Aorta (tissue), 5 donors: ENCODE measurements at regions not wholly inside any gene's neighbourhood (a gene's known extent, or its start where the extent isn't known, plus 50 kb on each side); places are given as distances from the start of the nearest gene placed in this dataset.

ENCODE experiments used
- ATAC-seq: fragments of 200-7000 bp; cut with Tn5 transposase; one replicate; pipeline ENCODE4 v1.9.1; 2022; ENCODE audit warnings: moderate library complexity; ENCODE audit not compliant: low FRiP score
- DNase-seq, 2 donors: peaks; one replicate each; pipeline ENCODE4 v3.0.0-alpha.2; 2020
- H3K27ac ChIP-seq, 2 donors: one replicate each; pipeline ENCODE4 v1.5.1; 2013; ENCODE audit warnings: low read length in 2 of 2, mild to moderate bottlenecking in 2 of 2, moderate library complexity in 2 of 2, control low read depth in 1 of 2, inconsistent platforms in 1 of 2, low read depth in 1 of 2
- H3K27me3 ChIP-seq, 2 donors: one replicate each; pipeline ENCODE4 v1.6.1; 2013; ENCODE audit warnings: control low read depth in 1 of 2, low read length in 1 of 2, mild to moderate bottlenecking in 1 of 2, moderate library complexity in 1 of 2; ENCODE audit not compliant: insufficient read depth in 2 of 2, control insufficient read depth in 1 of 2
- H3K36me3 ChIP-seq, 2 donors: one replicate each; pipeline ENCODE4 v1.6.1; 2013; ENCODE audit warnings: control low read depth in 1 of 2, low read length in 1 of 2, mild to moderate bottlenecking in 1 of 2; ENCODE audit not compliant: insufficient read depth in 2 of 2, control insufficient read depth in 1 of 2
- H3K4me1 ChIP-seq, 2 donors: one replicate each; pipeline ENCODE4 v1.6.1; 2013; ENCODE audit warnings: low read length in 2 of 2, control low read depth in 1 of 2, mild to moderate bottlenecking in 1 of 2, moderate library complexity in 1 of 2; ENCODE audit not compliant: insufficient read depth in 2 of 2, control insufficient read depth in 1 of 2
- H3K4me3 ChIP-seq, 2 donors: one replicate each; pipeline ENCODE4 v1.5.1; 2013; ENCODE audit warnings: low read length in 2 of 2, control low read depth in 1 of 2, mild to moderate bottlenecking in 1 of 2
- H3K9me3 ChIP-seq: one replicate; pipeline ENCODE4 v1.6.1; 2013; ENCODE audit warnings: mild to moderate bottlenecking, low read length; ENCODE audit not compliant: control insufficient read depth
- WGBS, 2 donors: extraction: QIAGEN DNeasy Blood & Tissue Kit; methylation state at CpG; one replicate each; pipeline ENCODE4 v1.1.7; 2013; 5-methylcytosine and 5-hydroxymethylcytosine counted together
- intact Hi-C, 2 donors: fragments of 100-400 bp; cut with DNase I; formaldehyde crosslinking; loops; one replicate each; pipeline versions ENCODE4 v1.14.2 to v1.15.0; 2022
- donor health status: healthy with polysubstance abuse.
- donor health status: Bipolar disorder and iron deficiency.
- donor health status: DM: no; HTN: no; CAD: no.
- donor health status: DM: no; HTN: no; CAD: no.
- donor health status: DM: yes; HTN: yes; CAD: no.

DNA sequence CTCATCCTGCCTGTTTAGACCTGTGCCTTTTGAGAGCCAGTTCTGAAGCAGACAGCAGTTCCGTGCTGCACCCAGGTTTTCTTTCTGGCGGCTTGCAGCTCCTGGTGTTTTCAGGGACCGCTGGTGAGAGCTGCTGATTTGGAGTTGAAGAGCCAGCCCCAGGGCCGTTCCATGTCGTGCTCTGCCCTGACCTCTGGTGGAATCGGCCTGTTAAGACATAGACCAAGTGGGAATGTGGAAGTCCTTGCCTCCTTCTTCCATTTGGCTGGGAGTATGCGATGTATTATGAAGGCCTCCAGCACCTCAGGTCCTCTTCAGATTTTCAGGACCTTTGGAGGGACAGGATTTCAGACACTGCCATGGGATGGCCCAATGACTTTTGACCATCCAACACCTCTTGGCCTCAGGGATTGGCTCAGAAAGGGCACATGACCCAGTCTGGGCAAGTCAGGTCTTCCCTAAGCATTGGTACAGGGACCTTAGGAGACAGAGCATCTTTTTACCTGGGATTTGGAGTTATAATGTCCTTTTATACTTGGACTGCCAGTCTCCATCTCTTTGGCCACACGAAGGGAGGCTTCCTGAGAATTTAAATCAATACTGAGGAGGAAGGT, 136.1 kb upstream of the CLINT1 start:
- ATAC-seq (peak; percentile 93), DNase-seq (peak; percentile 72 to 83)
- Histone ChIP-seq H3K36me3 (no peaks in the 10 kb centered on the region), H3K4me1 (no peaks in the 10 kb centered on the region), H3K9me3 (no peaks in the 10 kb centered on the region), H3K4me3 (no peak overlapping the region), H3K27me3 (no peaks in the 10 kb centered on the region), H3K27ac (no peak overlapping the region)
- intact Hi-C loops = loop anchor here (2.0 to 10.0 kb wide), 4 partner anchors 138 to 178 kb away; partner anchors contain the start of gene CLINT1 (in 2 of the 2)
- 17 to 21% methylated on average over 8 of the region's 8 CpGs for WGBS, 2 donors

DNA sequence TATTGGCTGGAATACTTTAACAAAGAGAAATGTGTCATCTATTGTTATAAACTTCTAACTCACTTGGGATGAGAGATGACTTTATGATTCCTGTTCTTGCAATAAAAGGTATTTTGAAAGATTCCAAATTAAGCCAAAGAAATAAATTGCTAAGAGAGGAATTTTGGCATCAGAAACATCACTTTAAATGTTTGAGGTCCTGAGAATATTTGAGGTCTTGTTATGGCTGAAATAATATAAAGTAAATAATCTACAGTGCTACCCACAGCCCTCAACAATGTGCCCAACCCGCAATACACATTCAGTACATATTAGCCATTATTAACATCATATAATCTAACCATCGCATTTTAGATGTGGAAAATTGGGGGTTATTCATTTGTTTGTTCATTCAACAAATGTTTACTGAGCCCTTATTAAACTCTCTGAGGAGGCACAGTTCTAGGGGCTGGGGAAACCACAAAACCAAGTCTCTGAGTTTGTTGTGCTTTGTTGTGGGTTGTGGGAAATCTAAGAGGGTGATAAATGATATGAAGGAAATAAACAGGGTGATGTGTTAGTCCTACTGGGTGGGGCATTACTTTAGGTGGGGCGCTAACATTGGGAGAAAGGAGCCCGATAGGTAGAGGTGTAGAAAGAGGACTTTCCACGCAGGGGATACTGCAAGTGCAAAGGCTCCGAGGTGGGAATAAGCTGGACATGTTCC, 135.2 kb upstream of the CLINT1 start:
- no peak for DNase-seq
- Histone ChIP-seq H3K4me1 (no peaks in the 10 kb centered on the region), H3K36me3 (no peaks in the 10 kb centered on the region), H3K9me3 (no peaks in the 10 kb centered on the region), H3K27me3 (no peaks in the 10 kb centered on the region), H3K4me3 (no peak overlapping the region), H3K27ac (no peak overlapping the region)
- 87% methylated on average over 6 of the region's 6 CpGs for WGBS, 2 donors
- intact Hi-C loops = loop anchor here (2.0 to 10.0 kb wide), 3 partner anchors 137 to 177 kb away; partner anchors contain the start of gene CLINT1 (in 2 of the 2)
- peak; percentile 15 for ATAC-seq

DNA sequence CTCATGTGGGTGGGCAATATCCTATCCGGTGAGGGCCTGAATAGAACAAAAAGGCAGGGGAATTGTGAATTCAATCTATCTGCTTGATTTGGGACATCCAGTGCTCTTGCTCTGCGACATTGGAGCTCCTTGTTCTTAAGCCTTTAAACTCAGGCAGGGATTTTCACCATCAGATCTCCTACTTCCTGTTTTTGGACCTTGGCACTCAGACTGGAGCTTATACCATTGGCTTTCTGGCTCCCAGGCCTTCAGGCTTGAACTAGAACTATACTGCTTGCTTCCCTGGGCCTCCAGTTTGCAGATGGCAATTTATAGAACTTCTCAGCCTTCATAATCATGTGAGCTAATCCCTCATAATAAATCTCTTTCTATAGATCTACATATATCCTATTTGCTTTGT, 134.3 kb upstream of the CLINT1 start:
- ATAC-seq (no peak), DNase-seq (no peak)
- Histone ChIP-seq H3K4me1 (no peaks in the 10 kb centered on the region), H3K4me3 (no peak overlapping the region), H3K9me3 (no peaks in the 10 kb centered on the region), H3K36me3 (no peaks in the 10 kb centered on the region), H3K27me3 (no peaks in the 10 kb centered on the region), H3K27ac (no peak overlapping the region)
- WGBS, 2 donors = 78 to 89% methylated on average over 2 of the region's 2 CpGs
- intact Hi-C loops = loop anchor here (5.0 to 10.0 kb wide), 2 partner anchors 136 to 138 kb away; partner anchors contain the start of gene CLINT1 (in 2 of the 2)

DNA sequence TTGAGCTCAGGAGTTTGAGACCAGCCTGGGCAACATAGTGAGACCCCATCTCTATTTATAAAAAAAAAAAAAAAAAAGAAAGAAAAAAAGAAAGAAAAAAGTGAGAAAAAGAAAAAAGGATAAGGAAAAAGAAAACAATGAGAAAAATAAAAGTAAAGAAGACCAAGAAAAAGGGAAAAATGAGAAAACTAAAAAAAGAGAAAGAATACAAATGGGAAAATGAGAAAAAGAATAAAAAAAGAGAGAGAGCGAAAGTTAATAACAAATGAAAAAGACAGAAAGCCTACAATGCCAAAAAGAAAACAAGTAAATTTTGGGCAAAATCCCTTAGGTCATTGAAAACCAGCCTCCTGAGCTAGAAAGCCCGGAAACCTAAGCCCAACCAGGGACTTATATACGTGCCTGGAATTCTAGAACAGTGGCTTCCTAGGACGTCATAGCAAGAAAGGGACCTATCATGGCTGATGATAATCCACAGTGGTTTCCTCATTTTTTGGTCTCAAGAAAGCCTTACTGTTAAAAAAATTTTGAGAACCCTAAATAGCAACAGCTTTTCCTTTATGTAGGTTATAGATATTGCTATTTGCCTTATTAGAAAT, 131.7 kb upstream of the CLINT1 start:
- H3K4me1 ChIP-seq = no peaks in the 10 kb centered on the region
- no peak overlapping the region for H3K27ac ChIP-seq
- no peaks in the 10 kb centered on the region for H3K9me3 ChIP-seq
- H3K36me3 ChIP-seq = no peaks in the 10 kb centered on the region
- DNase-seq (no peak), ATAC-seq (no peak)
- no peaks in the 10 kb centered on the region for H3K27me3 ChIP-seq
- no peak overlapping the region for H3K4me3 ChIP-seq
- 77 to 80% methylated on average over 4 of the region's 4 CpGs for WGBS, 2 donors
- intact Hi-C loops = loop anchor here (5.0 to 10.0 kb wide), 2 partner anchors 133 to 136 kb away; partner anchors contain the start of gene CLINT1 (in 2 of the 2)

DNA sequence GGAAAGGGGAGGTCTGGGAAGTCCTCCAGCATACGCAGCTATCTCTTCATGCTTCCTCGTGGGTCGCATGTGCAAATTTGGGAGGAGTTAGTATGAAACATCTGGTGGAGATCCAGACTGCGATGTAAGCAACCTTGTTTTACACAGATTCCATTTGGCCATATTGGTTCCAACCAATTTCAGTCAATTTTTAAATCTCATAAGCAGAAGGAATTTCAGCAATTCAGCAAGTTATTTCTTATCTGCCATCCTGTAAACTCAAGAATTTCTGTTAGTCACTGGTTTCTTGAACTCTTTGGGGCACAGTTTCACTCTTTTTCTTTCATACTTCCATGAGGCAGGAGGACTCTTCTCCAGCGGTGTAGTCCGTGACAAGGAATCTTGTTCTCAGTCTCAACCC, 130.4 kb upstream of the CLINT1 start:
- no peaks in the 10 kb centered on the region for H3K36me3 ChIP-seq

DNA sequence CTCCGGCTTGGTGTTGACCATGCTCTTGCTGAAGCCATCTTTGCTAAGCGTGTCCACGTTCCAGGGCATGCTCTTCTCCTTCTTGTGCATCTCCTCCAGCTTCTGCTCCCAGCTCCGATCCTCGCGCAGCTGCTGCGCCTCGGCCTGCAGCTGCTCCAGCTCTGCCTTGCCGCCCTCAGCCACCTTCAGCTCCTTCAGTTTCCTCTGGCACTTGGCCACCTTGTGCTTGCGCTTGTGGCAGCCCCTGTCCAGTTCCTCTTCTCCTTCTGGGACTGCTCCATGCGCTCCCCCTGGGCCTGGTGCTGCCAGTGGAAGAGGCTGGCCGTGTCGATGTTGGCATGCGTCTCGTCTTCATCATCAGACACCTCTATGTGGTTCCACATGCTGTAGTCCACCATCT, 128.3 kb upstream of the CLINT1 start:
- no peak for DNase-seq
- ATAC-seq = no peak

More for the DNA sequence above, 130.4 kb upstream of the CLINT1 start:
- Histone ChIP-seq H3K27ac (no peak overlapping the region), H3K4me3 (no peak overlapping the region), H3K4me1 (no peaks in the 10 kb centered on the region), H3K9me3 (no peaks in the 10 kb centered on the region), H3K27me3 (no peaks in the 10 kb centered on the region)
- ATAC-seq = no peak
- intact Hi-C loops = no loop called here
- WGBS, 2 donors = 76 to 77% methylated on average over 6 of the region's 6 CpGs
- DNase-seq = no peak

DNA sequence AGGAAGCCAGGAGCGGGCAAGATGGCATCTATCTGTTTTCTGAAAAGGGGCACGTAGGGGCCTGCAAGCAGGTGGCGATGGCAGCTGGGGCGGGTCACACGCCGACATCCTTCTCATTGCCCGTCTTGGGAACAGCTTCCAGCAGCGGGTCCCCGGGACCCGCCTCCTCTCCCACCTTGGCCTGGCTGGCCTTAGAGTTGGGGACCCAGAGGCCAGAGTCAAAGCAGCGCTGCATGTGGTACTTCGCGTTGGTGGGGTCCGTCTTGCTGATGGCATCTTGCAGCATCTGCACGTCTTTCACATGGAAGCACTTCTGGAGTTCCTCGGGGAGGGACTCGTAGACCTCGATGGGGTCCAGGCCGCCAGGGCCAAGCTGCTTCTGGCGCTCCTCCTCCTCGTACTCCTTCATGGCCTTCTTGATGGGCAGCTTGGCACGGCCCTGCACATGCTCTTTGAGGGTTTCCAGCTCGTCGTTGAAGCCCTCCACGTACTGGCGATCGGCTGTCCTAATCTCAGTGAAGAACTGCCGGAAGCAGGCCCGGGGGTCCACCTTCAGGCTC, 127.6 kb upstream of the CLINT1 start:
- Histone ChIP-seq H3K4me3 (no peak overlapping the region), H3K9me3 (no peaks in the 10 kb centered on the region), H3K27me3 (no peaks in the 10 kb centered on the region), H3K27ac (no peak overlapping the region), H3K36me3 (no peaks in the 10 kb centered on the region), H3K4me1 (no peaks in the 10 kb centered on the region)
- ATAC-seq (no peak), DNase-seq (no peak)
- intact Hi-C loops = no loop called here
- WGBS, 2 donors = 96 to 98% methylated on average over 28 to 29 of the region's 29 CpGs

More for the DNA sequence above, 128.3 kb upstream of the CLINT1 start:
- Histone ChIP-seq H3K9me3 (no peaks in the 10 kb centered on the region), H3K4me3 (no peak overlapping the region), H3K4me1 (no peaks in the 10 kb centered on the region), H3K27ac (no peak overlapping the region), H3K27me3 (no peaks in the 10 kb centered on the region), H3K36me3 (no peaks in the 10 kb centered on the region)
- intact Hi-C loops = no loop called here
- 96% methylated on average over 15 of the region's 15 CpGs for WGBS, 2 donors

DNA sequence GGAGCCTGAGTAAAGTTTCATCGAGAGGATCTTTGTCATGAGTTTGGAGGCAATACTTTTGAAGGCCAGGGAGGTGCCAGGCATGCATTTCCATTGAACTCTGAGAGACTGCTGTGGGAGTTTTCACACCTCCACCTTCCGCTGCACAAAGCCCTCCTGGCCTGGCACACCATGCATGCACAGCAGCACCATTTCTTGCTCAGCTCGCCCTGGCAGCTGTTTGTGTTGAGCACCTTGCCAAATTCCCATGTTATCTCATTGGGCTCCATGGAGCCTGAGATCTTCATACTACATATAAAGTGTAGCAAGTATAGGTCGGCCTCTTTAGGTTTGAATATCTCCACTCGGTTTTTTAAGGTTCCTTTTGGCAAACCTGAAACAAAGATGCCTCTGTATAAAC, 125.7 kb upstream of the CLINT1 start:
- no peak for ATAC-seq
- intact Hi-C loops = no loop called here

More for the DNA sequence above, 125.7 kb upstream of the CLINT1 start:
- no peaks in the 10 kb centered on the region for H3K9me3 ChIP-seq
- WGBS, 2 donors = 79 to 80% methylated on average over 5 of the region's 5 CpGs
- no peaks in the 10 kb centered on the region for H3K4me1 ChIP-seq
- DNase-seq = no peak
- H3K27ac ChIP-seq = no peak overlapping the region
- H3K36me3 ChIP-seq = no peaks in the 10 kb centered on the region
- H3K4me3 ChIP-seq = no peak overlapping the region
- H3K27me3 ChIP-seq = no peaks in the 10 kb centered on the region
